ENCODE measurements at regions not wholly inside any gene's neighbourhood (a gene's known extent, or its start where the extent isn't known, plus 50 kb on each side); places are given as distances from the start of the nearest gene placed in this dataset.

DNA sequence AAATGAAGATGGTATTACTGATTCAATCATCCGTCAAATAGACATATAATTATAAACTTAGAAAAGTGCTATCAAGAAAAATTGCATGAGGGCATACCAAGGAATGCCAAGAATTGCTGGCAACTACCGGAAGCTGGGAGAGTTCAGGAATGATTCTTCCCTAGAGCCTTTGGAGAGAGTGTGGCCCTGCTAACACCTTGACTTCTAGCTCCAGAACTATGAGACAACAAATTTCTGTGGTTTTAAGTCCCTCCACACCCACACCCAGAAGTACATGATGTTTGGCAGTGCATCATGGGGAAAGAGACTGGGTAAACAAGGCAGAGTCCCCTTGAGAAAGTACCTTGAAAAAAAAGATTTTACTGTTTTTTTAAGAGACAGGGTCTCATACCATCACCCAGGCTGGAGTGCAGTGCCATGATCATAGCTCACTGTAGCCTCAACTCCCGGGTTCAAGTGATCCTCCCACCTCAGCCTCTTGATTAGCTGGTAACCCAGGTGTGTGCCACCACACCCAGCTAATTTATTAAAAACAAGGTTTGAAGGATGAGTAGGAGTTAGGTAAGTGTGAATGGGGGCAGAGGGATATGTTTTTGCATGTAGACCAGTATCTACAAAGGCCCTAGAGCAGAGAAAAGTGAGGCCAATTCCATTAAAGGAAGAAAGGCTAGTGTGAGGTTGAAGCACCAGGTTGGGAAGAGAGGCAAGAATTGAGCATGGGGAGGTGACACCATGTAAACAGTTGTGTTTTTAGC lies 53.1 kb downstream of the GSX2 start:
- TF ChIP-seq, protein P1, sequence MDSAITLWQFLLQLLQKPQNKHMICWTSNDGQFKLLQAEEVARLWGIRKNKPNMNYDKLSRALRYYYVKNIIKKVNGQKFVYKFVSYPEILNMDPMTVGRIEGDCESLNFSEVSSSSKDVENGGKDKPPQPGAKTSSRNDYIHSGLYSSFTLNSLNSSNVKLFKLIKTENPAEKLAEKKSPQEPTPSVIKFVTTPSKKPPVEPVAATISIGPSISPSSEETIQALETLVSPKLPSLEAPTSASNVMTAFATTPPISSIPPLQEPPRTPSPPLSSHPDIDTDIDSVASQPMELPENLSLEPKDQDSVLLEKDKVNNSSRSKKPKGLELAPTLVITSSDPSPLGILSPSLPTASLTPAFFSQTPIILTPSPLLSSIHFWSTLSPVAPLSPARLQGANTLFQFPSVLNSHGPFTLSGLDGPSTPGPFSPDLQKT (IDR thresholded peaks at IDR 0.05; ENCODE audit: borderline replicate concordance, low read depth, low read length): no peak
- TF ChIP-seq SP7 (tag by site-specific recombination; IDR thresholded peaks at IDR 0.05) (no peak), ZNF292 (tag by site-specific recombination; IDR thresholded peaks at IDR 0.05; ENCODE audit: borderline replicate concordance, low read depth) (no peak), ZNF10 (tag by site-specific recombination; IDR thresholded peaks at IDR 0.05) (no peak)
